HEK293 (cell line): ENCODE measurements at regions not wholly inside any gene's neighbourhood (a gene's known extent, or its start where the extent isn't known, plus 50 kb on each side); places are given as distances from the start of the nearest gene placed in this dataset.

Source experiments
- REST ChIP-seq: fragments of 450-650 bp; formaldehyde crosslinking; IDR thresholded peaks from 2 replicates; pipeline ENCODE4 v1.5.1; 2016; ENCODE audit warnings: missing biosample characterization, missing genetic modification characterization
- TCF7L2 ChIP-seq: IDR thresholded peaks from 2 replicates; pipeline ENCODE4 v1.6.1; 2011; ENCODE audit warnings: low read depth, mild to moderate bottlenecking, inconsistent platforms, low read length, moderate library complexity, borderline replicate concordance
- ZNF140 ChIP-seq: fragments of 450-650 bp; formaldehyde crosslinking; IDR thresholded peaks from 2 replicates; pipeline ENCODE4 v1.5.1; 2016; ENCODE audit warnings: missing biosample characterization, missing genetic modification characterization
- TF ChIP-seq, protein P1 (sequence below): fragments of 450-650 bp; formaldehyde crosslinking; IDR thresholded peaks from 2 replicates; pipeline ENCODE4 v1.5.1; 2016; ENCODE audit warnings: missing biosample characterization, missing genetic modification characterization, borderline replicate concordance
- TF ChIP-seq, protein P2 (sequence below): fragments of 450-650 bp; formaldehyde crosslinking; IDR thresholded peaks from 2 replicates; pipeline ENCODE4 v1.5.1; 2016; ENCODE audit warnings: missing biosample characterization, missing genetic modification characterization

GRCh38 chr18:37649930-37650329 is 84.3 kb upstream of the CELF4 start:
- TF ChIP-seq ZNF140 (tag by site-specific recombination) (no peak), TCF7L2 (no peak), REST (no peak)
- TF ChIP-seq, protein P1, sequence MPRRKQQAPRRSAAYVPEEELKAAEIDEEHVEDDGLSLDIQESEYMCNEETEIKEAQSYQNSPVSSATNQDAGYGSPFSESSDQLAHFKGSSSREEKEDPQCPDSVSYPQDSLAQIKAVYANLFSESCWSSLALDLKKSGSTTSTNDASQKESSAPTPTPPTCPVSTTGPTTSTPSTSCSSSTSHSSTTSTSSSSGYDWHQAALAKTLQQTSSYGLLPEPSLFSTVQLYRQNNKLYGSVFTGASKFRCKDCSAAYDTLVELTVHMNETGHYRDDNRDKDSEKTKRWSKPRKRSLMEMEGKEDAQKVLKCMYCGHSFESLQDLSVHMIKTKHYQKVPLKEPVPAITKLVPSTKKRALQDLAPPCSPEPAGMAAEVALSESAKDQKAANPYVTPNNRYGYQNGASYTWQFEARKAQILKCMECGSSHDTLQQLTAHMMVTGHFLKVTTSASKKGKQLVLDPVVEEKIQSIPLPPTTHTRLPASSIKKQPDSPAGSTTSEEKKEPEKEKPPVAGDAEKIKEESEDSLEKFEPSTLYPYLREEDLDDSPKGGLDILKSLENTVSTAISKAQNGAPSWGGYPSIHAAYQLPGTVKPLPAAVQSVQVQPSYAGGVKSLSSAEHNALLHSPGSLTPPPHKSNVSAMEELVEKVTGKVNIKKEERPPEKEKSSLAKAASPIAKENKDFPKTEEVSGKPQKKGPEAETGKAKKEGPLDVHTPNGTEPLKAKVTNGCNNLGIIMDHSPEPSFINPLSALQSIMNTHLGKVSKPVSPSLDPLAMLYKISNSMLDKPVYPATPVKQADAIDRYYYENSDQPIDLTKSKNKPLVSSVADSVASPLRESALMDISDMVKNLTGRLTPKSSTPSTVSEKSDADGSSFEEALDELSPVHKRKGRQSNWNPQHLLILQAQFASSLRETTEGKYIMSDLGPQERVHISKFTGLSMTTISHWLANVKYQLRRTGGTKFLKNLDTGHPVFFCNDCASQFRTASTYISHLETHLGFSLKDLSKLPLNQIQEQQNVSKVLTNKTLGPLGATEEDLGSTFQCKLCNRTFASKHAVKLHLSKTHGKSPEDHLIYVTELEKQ (tag by site-specific recombination) = no peak
- TF ChIP-seq, protein P2, sequence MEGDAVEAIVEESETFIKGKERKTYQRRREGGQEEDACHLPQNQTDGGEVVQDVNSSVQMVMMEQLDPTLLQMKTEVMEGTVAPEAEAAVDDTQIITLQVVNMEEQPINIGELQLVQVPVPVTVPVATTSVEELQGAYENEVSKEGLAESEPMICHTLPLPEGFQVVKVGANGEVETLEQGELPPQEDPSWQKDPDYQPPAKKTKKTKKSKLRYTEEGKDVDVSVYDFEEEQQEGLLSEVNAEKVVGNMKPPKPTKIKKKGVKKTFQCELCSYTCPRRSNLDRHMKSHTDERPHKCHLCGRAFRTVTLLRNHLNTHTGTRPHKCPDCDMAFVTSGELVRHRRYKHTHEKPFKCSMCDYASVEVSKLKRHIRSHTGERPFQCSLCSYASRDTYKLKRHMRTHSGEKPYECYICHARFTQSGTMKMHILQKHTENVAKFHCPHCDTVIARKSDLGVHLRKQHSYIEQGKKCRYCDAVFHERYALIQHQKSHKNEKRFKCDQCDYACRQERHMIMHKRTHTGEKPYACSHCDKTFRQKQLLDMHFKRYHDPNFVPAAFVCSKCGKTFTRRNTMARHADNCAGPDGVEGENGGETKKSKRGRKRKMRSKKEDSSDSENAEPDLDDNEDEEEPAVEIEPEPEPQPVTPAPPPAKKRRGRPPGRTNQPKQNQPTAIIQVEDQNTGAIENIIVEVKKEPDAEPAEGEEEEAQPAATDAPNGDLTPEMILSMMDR (tag by site-specific recombination) = no peak
